Breast epithelium (tissue), 3 donors: ENCODE measurements at regions not wholly inside any gene's neighbourhood (a gene's known extent, or its start where the extent isn't known, plus 50 kb on each side); places are given as distances from the start of the nearest gene placed in this dataset.

ENCODE experiments used
- CTCF ChIP-seq, 3 donors: fragments of 450-650 bp; IDR thresholded peaks; one replicate each; pipeline ENCODE4 v1.5.1; 2016 to 2017; ENCODE audit warnings: antibody characterized with exemption in 3 of 3, mild to moderate bottlenecking in 3 of 3, moderate library complexity in 3 of 3
- POLR2A ChIP-seq: fragments of 450-650 bp; IDR thresholded peaks from one replicate; pipeline ENCODE4 v1.6.1; 2016; ENCODE audit warnings: antibody characterized with exemption, mild to moderate bottlenecking, moderate library complexity
- POLR2AphosphoS5 ChIP-seq, 3 donors: sonication (generic); formaldehyde crosslinking; IDR thresholded peaks; one replicate each; pipeline ENCODE4 v1.6.1; 2017; ENCODE audit warnings: antibody characterized with exemption in 3 of 3

GRCh38 chr19:31448221-31448657 is 99.0 kb upstream of the TSHZ3 start:
- TF ChIP-seq POLR2A (no peak), CTCF (IDR thresholded peaks at IDR 0.05) (no peak), POLR2AphosphoS5 (IDR thresholded peaks at IDR 0.05) (peak; percentile 24 to 80 (median 34))
